GM04503 (cell line): ENCODE measurements at regions not wholly inside any gene's neighbourhood (a gene's known extent, or its start where the extent isn't known, plus 50 kb on each side); places are given as distances from the start of the nearest gene placed in this dataset.
"Not testable (repeated sequence)": the region's sequence is repeated elsewhere in the genome, so short reads cannot be mapped to it uniquely, and the experiment has no call there.

Experiments used
- DNase-seq: peaks from one replicate; pipeline ENCODE4 v3.0.0-alpha.2; 2012; ENCODE audit warnings: low read depth

DNA sequence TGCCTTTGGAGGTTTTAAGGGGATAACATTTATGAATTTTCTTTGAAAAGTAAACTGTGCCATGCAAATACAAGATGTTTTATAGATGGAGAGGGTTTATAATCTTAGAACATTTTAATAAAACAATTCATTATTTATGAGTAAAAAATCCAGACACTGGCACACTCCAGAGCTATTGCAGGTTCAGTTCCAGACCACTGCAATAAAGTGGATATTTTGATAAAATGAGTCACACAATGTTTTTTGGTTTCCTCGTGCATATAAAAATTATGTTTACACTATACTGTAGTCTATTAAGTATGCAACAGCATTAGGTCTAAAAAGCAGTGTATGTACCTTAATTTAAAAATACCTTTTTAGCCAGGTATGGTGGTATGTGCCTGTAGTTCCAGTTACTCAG lies 146.2 kb upstream of the ZBED5 start:
- no peak for DNase-seq

GRCh38 chr11:11003226-11003625 lies 145.4 kb upstream of the ZBED5 start:
- DNase-seq = no peak

DNA sequence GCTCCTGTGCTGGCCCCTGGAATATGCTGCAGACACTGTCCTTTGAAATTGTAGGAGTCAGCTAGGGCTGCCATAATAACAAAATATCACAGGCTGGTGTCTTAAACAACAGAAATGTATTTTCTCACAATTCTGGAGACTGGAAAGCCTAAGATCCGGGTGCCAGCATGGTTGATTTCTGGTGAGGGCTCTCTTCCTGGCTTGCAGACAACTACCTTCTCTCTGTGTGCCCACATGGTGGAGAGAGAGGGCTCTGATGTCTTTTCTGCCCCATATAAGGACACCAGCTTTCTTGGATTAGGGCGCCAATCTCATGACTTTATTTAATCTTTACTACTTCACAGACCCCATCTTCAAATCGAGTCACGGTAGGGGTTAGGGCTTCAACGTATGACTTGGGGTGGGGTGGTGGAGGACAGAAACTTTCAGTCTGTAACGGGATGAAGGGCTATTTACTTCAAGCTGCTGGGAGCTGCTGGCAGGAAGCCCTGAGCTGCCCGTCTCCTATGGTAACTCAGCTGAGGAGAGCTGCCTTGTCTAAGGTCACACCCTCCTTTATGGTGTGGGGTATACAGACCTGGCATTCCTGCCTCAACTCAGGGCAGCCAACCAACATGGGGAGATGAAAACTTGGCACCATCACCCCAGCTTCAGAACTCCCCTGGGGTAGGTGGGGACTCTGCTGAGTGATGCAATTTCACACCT lies 142.9 kb upstream of the ZBED5 start:
- DNase-seq = no peak

DNA sequence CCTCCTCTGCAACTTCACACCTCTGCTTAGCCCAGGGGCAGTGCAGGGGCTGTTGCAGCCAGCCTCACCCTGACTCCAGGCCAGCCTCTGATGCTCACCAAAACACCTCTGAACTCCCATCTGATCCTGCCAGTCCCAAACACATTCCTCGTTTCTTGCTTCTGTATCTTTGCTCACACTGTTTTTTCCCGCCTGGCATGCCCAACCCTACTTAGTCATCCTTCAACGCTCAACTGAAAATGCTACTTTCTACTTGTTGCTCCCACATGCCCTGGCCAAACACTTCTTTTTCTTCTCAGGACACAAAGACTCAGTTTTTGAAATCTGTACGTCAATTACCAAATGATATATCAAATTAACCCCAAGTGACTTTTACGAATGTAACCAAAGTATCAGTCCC lies 140.8 kb upstream of the ZBED5 start:
- no peak for DNase-seq

DNA sequence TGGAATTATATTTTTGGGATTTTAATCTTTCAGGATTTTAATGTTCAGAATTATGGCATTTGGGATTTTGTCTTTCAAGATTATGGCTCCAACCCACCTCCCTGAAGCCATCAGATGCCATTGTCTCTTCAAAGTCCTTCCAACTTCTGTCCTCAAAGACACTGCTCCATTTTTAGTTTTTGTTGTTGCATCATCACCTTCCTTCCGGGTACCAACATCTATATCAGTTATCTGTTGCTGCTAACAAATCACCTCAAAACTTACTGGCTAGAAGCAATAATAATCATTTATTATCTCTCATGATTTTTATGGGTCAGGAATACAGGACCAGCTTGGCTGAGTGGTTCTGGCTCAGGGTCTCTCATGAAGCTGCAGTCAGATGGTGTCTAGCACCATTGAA lies 138.8 kb upstream of the ZBED5 start:
- no peak for DNase-seq

DNA sequence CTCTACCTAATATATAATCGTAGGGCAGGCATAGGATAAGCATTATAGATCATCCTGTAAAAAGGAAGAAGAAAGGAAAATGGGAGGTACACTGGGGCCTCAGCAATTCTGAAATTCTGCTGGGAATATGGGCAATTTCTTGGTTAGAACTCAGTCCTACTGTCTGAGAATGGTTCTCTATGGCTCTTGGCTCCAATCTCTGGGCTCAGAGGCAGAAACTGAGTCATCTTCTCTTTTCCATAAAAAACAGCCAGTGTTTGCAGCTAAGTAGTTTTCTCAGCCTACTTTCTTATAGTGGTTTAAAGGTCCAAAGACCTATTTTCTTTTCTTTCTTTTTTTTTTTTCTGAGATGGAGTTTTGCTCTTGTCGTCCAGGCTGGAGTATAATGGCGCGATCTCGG lies 135.8 kb upstream of the ZBED5 start:
- DNase-seq = no peak

GRCh38 chr11:10993186-10993585 lies 135.3 kb upstream of the ZBED5 start:
- DNase-seq = no peak

DNA sequence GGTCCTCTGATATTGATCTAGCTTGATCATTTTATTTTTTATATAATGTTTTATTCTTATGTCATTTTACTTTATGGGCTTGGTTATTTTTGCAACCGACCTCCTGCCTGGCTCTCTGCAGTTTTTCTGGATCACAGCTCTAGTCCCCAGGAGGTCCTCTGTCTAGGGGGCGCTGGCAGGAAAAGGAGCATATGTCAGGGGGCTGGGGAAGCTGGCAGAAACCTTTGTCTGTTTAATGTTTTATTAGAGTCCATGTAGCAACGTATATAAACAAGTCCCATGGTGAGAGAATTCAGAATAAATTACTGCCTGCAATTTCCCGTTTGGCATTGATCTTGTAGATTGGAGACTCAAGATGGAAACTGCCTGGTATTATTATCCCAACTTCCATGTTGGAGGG lies 133.5 kb upstream of the ZBED5 start:
- no peak for DNase-seq

DNA sequence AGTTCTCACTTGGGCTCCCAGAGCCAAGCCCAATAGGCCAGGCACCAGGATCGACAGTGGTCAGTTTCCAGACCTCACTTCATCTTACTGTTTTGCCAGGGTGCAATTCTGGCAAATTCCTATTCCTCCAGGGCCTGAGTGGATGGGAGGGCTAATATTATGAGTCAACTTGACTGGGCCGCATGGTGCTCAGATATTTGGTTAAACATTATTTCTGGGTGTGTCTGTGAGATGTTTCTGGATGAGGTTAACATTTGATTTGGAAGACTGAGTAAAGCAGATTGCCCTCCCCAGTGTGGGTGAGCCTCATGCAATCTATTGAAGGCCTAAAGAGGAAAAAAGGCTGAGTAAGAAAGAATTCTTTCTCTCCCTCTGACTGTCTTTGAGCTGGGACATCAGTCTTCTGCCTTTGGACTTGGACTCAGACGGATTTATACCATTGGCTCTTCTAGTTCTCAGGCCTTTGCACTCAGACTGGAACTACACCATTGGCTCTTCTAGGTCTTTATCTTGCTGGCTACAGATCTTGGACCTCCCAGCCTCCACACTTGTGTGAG lies 132.9 kb upstream of the ZBED5 start:
- DNase-seq = peak; percentile 1

DNA sequence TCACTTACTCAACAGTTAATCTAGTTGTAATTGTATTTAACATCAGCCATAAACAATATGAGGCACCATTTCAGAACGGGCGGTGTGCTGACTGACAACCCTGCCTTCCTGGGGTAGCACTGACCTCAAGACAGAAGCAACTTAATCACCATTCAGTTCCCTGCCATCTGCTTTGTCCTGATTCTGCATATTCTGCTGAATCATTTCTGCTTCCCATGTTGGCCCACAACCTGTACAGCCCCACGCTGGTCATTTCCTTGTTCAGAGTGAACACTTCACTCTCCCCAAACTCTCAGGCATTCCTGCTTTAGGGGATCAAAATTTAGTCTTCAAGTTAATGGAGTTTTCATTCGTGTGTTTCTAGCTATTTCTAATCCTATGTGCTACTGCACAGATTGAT lies 132.3 kb upstream of the ZBED5 start:
- DNase-seq = no peak

- no peak for DNase-seq
Measured at GRCh38 chr11:10986006-10986405, 128.2 kb upstream of the ZBED5 start.

- no peak for DNase-seq
Measured at GRCh38 chr11:10984742-10985141, 126.9 kb upstream of the ZBED5 start.

- DNase-seq = no peak
Measured at GRCh38 chr11:10984250-10984649, 126.4 kb upstream of the ZBED5 start.

GRCh38 chr11:10982704-10983510 lies 125.1 kb upstream of the ZBED5 start:
- no peak for DNase-seq

GRCh38 chr11:10979529-10979928 lies 121.7 kb upstream of the ZBED5 start:
- DNase-seq = no peak

DNA sequence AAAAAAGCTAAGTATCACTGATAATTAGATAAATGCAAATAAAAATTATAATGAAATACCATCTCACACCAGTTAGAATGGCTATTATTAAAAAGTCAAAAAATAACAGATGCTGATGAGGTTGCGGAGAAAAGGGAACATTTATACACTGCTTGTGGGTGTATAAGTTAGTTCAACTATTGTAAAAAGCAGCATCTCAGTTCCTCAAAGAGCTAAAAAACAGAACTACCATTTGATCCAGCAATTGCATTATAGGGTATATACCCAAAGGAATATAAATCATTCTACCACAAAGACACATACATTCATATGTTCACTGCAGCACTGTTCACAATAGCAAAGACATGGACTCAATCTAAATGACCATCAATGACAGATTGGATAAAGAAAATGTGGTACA lies 120.3 kb upstream of the ZBED5 start:
- DNase-seq = no peak

DNA sequence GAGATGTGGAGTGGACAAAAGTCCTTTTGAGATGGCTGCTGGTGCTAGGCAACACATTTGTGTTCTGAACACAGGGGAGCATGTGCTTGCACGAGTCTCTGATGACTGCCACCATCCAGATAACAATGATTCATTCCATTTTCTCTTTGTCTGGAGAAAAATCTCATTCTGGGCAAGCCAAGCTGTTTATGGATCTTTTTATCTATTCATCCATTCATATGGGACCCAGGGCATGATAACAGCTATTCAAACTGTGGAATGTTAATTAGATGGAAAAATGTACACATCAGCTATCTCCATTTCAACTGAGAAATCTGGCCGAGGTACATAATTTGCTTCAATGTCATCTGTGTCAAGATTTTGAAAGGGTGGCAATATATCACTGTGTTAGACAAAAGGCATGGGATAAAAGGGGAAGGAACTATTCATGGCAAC lies 117.5 kb upstream of the ZBED5 start:
- DNase-seq = no peak

- no peak for DNase-seq
Measured at GRCh38 chr11:10973416-10973815, 115.6 kb upstream of the ZBED5 start.

GRCh38 chr11:10970926-10971325 lies 113.1 kb upstream of the ZBED5 start:
- DNase-seq = no peak

DNA sequence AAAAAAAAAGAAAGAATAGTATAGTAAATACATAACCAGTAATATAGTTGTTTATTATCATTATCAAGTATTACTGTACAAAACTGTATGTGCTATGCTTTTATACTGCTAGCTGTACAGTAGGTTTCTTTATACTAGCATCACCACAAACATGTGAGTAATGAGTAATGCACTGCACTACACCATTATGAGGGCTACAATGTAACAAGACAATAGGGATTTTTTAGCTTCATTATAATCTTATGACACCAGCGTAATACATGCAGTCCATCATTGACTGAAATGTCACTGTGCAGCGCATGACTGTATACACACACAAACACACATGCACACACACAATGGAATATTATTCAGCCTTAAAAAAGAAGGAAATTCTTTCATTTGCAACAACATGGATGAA lies 111.5 kb upstream of the ZBED5 start:
- DNase-seq = no peak

DNA sequence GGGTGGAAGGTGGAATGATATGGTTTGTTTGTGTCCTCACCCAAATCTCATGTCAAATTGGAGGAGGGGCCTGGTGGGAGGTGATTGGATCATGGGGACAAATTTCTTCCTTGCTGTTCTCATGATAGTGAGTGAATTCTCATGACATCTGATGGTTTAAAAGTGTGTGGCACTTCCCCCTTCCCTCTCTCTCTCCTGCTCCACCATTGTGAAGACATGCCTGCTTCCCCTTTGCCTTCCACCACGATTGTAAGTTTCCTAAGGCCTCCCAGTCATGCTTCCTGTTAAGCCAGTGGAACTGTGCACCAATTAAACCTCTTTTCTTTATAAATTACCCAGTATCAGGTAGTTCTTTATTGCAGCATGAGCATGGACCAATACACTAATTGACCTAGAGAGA lies 99.0 kb upstream of the ZBED5 start:
- DNase-seq = not testable (repeated sequence)

- DNase-seq = no peak
Measured at GRCh38 chr11:10955616-10956015, 97.8 kb upstream of the ZBED5 start.

- DNase-seq = no peak
Measured at GRCh38 chr11:10954184-10954583, 96.3 kb upstream of the ZBED5 start.
